WERI-Rb-1 (cell line): ENCODE measurements at regions not wholly inside any gene's neighbourhood (a gene's known extent, or its start where the extent isn't known, plus 50 kb on each side); places are given as distances from the start of the nearest gene placed in this dataset.
"Not testable (repeated sequence)": the region's sequence is repeated elsewhere in the genome, so short reads cannot be mapped to it uniquely, and the experiment has no call there.

Source experiments
- DNase-seq: peaks from one replicate; pipeline ENCODE4 v3.0.0-alpha.2; 2020
- H3K27ac ChIP-seq: fragments of 250-450 bp; sonication (Bioruptor Pico); 2 replicates; pipeline ENCODE4 v1.5.1; 2020; ENCODE audit warnings: mild to moderate bottlenecking, moderate library complexity
- H3K27me3 ChIP-seq: fragments of 250-450 bp; sonication (Bioruptor Pico); 2 replicates; pipeline ENCODE4 v1.5.1; 2021; ENCODE audit warnings: mild to moderate bottlenecking, low read depth, moderate library complexity; ENCODE audit not compliant: insufficient read depth, severe bottlenecking
- H3K36me3 ChIP-seq: fragments of 250-450 bp; sonication (Bioruptor Pico); 2 replicates; pipeline ENCODE4 v1.5.1; 2020; ENCODE audit warnings: mild to moderate bottlenecking, moderate library complexity
- H3K4me3 ChIP-seq: 2 replicates; pipeline ENCODE4 v1.5.1; 2011; ENCODE audit warnings: low read depth, mild to moderate bottlenecking, control low read depth, low read length
- H3K9me3 ChIP-seq: fragments of 250-450 bp; sonication (Bioruptor Pico); 2 replicates; pipeline ENCODE4 v1.5.1; 2021; ENCODE audit warnings: mild to moderate bottlenecking, moderate library complexity; ENCODE audit not compliant: severe bottlenecking
- CTCF ChIP-seq: IDR thresholded peaks from 2 replicates; pipeline ENCODE4 v1.5.1; 2011; ENCODE audit warnings: low read depth, mild to moderate bottlenecking, control low read depth, inconsistent platforms, low read length

- Histone ChIP-seq H3K27ac (no peak overlapping the region), H3K9me3 (no peaks in the 10 kb centered on the region), H3K4me3 (no peak overlapping the region), H3K36me3 (no peaks in the 10 kb centered on the region), H3K27me3 (no peaks in the 10 kb centered on the region)
- no peak for TF ChIP-seq CTCF
- peak; percentile 5 for DNase-seq
These were observed 222.2 kb downstream of the CYP26B1 start for GRCh38 chr2:71925268-71926088.

GRCh38 chr2:71923887-71924533 lies 223.7 kb downstream of the CYP26B1 start:
- Histone ChIP-seq H3K36me3 (no peaks in the 10 kb centered on the region), H3K4me3 (no peak overlapping the region), H3K27ac (no peak overlapping the region), H3K27me3 (no peaks in the 10 kb centered on the region), H3K9me3 (no peaks in the 10 kb centered on the region)
- DNase-seq: peak; percentile 87
- TF ChIP-seq CTCF: peak; percentile 93

GRCh38 chr2:71923143-71923525 lies 224.5 kb downstream of the CYP26B1 start:
- Histone ChIP-seq H3K36me3 (no peaks in the 10 kb centered on the region), H3K4me3 (no peak overlapping the region), H3K27ac (no peak overlapping the region), H3K27me3 (no peaks in the 10 kb centered on the region), H3K9me3 (peaks cover 4% of the 10 kb centered on the region)
- TF ChIP-seq CTCF: no peak
- peak; percentile 3 for DNase-seq

- TF ChIP-seq CTCF: no peak
- Histone ChIP-seq H3K27me3 (no peaks in the 10 kb centered on the region), H3K36me3 (no peaks in the 10 kb centered on the region), H3K27ac (no peak overlapping the region), H3K4me3 (no peak overlapping the region), H3K9me3 (peaks cover 5% of the 10 kb centered on the region)
- peak; percentile 5 for DNase-seq
These were observed 225.0 kb downstream of the CYP26B1 start for GRCh38 chr2:71922499-71923142.

GRCh38 chr2:71922091-71922490 lies 225.6 kb downstream of the CYP26B1 start:
- DNase-seq: peak; percentile 3
- H3K9me3 ChIP-seq: peaks cover 5% of the 10 kb centered on the region
- H3K4me3 ChIP-seq: no peak overlapping the region
- no peak overlapping the region for H3K27ac ChIP-seq
- no peaks in the 10 kb centered on the region for H3K27me3 ChIP-seq
- H3K36me3 ChIP-seq: no peaks in the 10 kb centered on the region
- TF ChIP-seq CTCF: no peak

- DNase-seq, H3K27ac ChIP-seq, H3K4me3 ChIP-seq, H3K36me3 ChIP-seq, H3K27me3 ChIP-seq, H3K9me3 ChIP-seq: not testable (repeated sequence)
These were observed 226.8 kb downstream of the CYP26B1 start for GRCh38 chr2:71920819-71921218.
